ENCODE measurements at regions not wholly inside any gene's neighbourhood (a gene's known extent, or its start where the extent isn't known, plus 50 kb on each side); places are given as distances from the start of the nearest gene placed in this dataset.

DNA sequence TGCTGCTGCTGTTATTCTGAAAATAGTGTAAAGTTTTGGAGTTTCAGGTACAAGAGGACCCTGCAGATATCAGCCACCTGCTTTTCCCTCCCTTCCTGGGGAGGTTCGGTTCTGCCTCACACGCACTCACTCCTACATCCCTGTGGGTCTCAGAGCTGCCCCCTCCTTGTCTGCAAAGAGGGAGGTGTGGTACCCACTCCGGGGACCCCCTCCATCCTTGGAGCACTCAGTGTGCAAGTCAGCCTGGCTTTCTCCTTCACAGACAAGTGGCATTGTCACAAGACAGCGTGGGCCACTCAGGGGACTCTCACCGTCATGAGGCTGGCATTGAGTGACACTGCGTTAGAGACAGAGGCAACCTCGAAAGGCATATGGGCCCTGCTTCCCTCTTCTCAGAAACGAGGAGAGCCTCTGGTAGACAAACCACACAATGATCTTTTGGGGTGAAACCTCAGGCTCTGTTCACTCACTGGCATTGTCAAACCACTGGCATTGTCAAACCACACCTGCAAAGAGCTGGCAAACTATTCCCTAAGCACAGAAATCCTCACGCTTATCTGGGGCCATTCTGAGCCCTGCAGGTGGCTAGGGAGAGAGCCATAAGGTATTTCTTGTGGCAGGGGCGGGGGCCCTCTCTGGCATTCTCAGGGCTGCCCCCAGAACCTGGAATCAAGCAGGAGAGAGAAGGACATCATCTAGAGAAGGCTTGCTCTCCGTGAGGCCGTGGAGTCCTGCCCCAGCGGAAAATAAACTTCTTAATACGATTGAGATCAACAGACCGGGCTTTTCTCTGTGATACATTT, 285.0 kb downstream of the SHOX start:
- TF ChIP-seq, protein P1, sequence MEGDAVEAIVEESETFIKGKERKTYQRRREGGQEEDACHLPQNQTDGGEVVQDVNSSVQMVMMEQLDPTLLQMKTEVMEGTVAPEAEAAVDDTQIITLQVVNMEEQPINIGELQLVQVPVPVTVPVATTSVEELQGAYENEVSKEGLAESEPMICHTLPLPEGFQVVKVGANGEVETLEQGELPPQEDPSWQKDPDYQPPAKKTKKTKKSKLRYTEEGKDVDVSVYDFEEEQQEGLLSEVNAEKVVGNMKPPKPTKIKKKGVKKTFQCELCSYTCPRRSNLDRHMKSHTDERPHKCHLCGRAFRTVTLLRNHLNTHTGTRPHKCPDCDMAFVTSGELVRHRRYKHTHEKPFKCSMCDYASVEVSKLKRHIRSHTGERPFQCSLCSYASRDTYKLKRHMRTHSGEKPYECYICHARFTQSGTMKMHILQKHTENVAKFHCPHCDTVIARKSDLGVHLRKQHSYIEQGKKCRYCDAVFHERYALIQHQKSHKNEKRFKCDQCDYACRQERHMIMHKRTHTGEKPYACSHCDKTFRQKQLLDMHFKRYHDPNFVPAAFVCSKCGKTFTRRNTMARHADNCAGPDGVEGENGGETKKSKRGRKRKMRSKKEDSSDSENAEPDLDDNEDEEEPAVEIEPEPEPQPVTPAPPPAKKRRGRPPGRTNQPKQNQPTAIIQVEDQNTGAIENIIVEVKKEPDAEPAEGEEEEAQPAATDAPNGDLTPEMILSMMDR (conservative IDR thresholded peaks at IDR 0.05; ENCODE audit: low read length): no peak
- no peak for TF ChIP-seq EZH2phosphoT487 (IDR thresholded peaks at IDR 0.05; ENCODE audit: borderline replicate concordance)

All from Loucy (cell line).